PC-3 (cell line): ENCODE measurements at regions not wholly inside any gene's neighbourhood (a gene's known extent, or its start where the extent isn't known, plus 50 kb on each side); places are given as distances from the start of the nearest gene placed in this dataset.

Source experiments
- ATAC-seq: fragments of 200-7000 bp; cut with Tn5 transposase; 2 replicates; pipeline ENCODE4 v1.9.1; 2020; ENCODE audit warnings: mild to moderate bottlenecking, moderate library complexity
- BruUV-seq: library from RNA; stranded (reverse); fragments of 400-500 nt; replicated peaks from 2 replicates; lab custom pipeline; 2021; lab: Mats Ljungman, UMichigan
- CTCF ChIA-PET: fragments of 300-600 bp; sonication (Branson Sonifier 250); formaldehyde crosslinking; loops from one replicate; lab custom pipeline; 2022; ENCODE audit warnings: antibody characterized with exemption; lab: Charles Lee
- POLR2A ChIA-PET: fragments of 300-600 bp; sonication (Branson Sonifier 250); formaldehyde crosslinking; loops from one replicate; lab custom pipeline; 2022; ENCODE audit warnings: antibody characterized with exemption; ENCODE audit not compliant: unreplicated experiment; lab: Charles Lee
- DNase-seq: peaks from one replicate; pipeline ENCODE4 v3.0.0-alpha.2; 2015
- H2AFZ ChIP-seq: fragments of 300-600 bp; sonication (generic); 2 replicates; pipeline ENCODE4 v1.6.0; 2016; ENCODE audit warnings: antibody characterized with exemption, low read length
- H3F3A ChIP-seq: fragments of 300-600 bp; sonication (generic); one replicate; pipeline ENCODE4 v1.6.0; 2017; ENCODE audit warnings: antibody characterized with exemption, low read length, control low read depth, mild to moderate bottlenecking; ENCODE audit not compliant: unreplicated experiment
- H3K27ac ChIP-seq: fragments of 300-600 bp; sonication (generic); 2 replicates; pipeline ENCODE4 v1.5.1; 2016; ENCODE audit warnings: mild to moderate bottlenecking, low read length
- H3K27me3 ChIP-seq: fragments of 300-600 bp; sonication (generic); 2 replicates; pipeline ENCODE4 v1.6.1; 2016; ENCODE audit warnings: low read length, mixed read lengths
- H3K36me3 ChIP-seq: fragments of 300-600 bp; sonication (generic); 2 replicates; pipeline ENCODE4 v1.6.1; 2016; ENCODE audit warnings: low read depth, mixed run types, low read length, mixed read lengths
- H3K4me1 ChIP-seq: fragments of 300-600 bp; sonication (generic); 2 replicates; pipeline ENCODE4 v1.5.1; 2016; ENCODE audit warnings: low read length; ENCODE audit not compliant: insufficient read depth
- H3K4me2 ChIP-seq: fragments of 300-600 bp; sonication (generic); 2 replicates; pipeline ENCODE4 v1.6.0; 2016; ENCODE audit warnings: low read length
- H3K4me3 ChIP-seq: fragments of 300-600 bp; sonication (generic); 2 replicates; pipeline ENCODE4 v1.5.1; 2016; ENCODE audit warnings: mild to moderate bottlenecking, low read length, mixed read lengths
- H3K79me2 ChIP-seq: fragments of 300-600 bp; sonication (generic); 2 replicates; pipeline ENCODE4 v1.6.1; 2017; ENCODE audit warnings: low read length, mixed read lengths
- H3K9ac ChIP-seq: fragments of 300-600 bp; sonication (generic); 2 replicates; pipeline ENCODE4 v1.6.0; 2016; ENCODE audit warnings: mild to moderate bottlenecking, low read length
- H3K9me2 ChIP-seq: fragments of 300-600 bp; sonication (generic); replicated peaks from 2 replicates; pipeline ENCODE4 v1.6.1; 2016; ENCODE audit warnings: mixed run types, low read length, mixed read lengths
- H3K9me3 ChIP-seq: fragments of 300-600 bp; sonication (generic); 2 replicates; pipeline ENCODE4 v1.6.1; 2016; ENCODE audit warnings: low read length, mixed read lengths
- H4K20me1 ChIP-seq: fragments of 300-600 bp; sonication (generic); 2 replicates; pipeline ENCODE4 v1.6.1; 2016; ENCODE audit warnings: low read length, mixed read lengths
- CTCF ChIP-seq: fragments of 300-600 bp; sonication (generic); conservative IDR thresholded peaks from 2 replicates; pipeline ENCODE4 v1.5.1; 2017; ENCODE audit warnings: antibody characterized with exemption, low read depth, mild to moderate bottlenecking, low read length
- EZH2 ChIP-seq: fragments of 300-600 bp; sonication (generic); IDR thresholded peaks from one replicate; pipeline ENCODE4 v1.6.1; 2017; ENCODE audit warnings: antibody characterized with exemption, mild to moderate bottlenecking, low read length; ENCODE audit not compliant: unreplicated experiment
- EZH2phosphoT487 ChIP-seq: fragments of 300-600 bp; sonication (generic); IDR thresholded peaks from 2 replicates; pipeline ENCODE4 v1.6.1; 2018; ENCODE audit warnings: mild to moderate bottlenecking, antibody characterized with exemption, low read length, borderline replicate concordance
- intact Hi-C: fragments of 100-400 bp; cut with micrococcal nuclease; formaldehyde crosslinking; loops from 2 replicates; pipeline ENCODE4 v1.9.0; 2023

- DNase-seq (no peak), ATAC-seq (no peak)
- Histone ChIP-seq H3K9me2 (no peaks in the 10 kb centered on the region), H3K27me3 (no peaks in the 10 kb centered on the region), H3F3A (no peaks in the 10 kb centered on the region), H3K4me1 (no peaks in the 10 kb centered on the region), H3K4me2 (no peak overlapping the region), H3K27ac (no peak overlapping the region), H3K4me3 (no peak overlapping the region), H3K9ac (no peak overlapping the region), H4K20me1 (no peaks in the 10 kb centered on the region), H3K36me3 (no peaks in the 10 kb centered on the region), H3K9me3 (no peaks in the 10 kb centered on the region), H2AFZ (no peak overlapping the region), H3K79me2 (no peaks in the 10 kb centered on the region)
- TF ChIP-seq EZH2 (no peak), EZH2phosphoT487 (no peak), CTCF (no peak)
- intact Hi-C loops: no loop called here
- ChIA-PET POLR2A (no interaction called here), CTCF (no interaction called here)
- no TSS peak for BruUV-seq
These were observed 402.5 kb downstream of the RAPGEF2 start for GRCh38 chr4:159505266-159505975.

GRCh38 chr4:159506801-159507517, 404.1 kb downstream of the RAPGEF2 start:
- Histone ChIP-seq H3K4me1 (no peaks in the 10 kb centered on the region), H3K4me3 (no peak overlapping the region), H3K27ac (no peak overlapping the region), H3K4me2 (no peak overlapping the region), H3K27me3 (no peaks in the 10 kb centered on the region), H3K9me2 (no peaks in the 10 kb centered on the region), H3K9ac (no peak overlapping the region), H4K20me1 (no peaks in the 10 kb centered on the region), H3K79me2 (no peaks in the 10 kb centered on the region), H3K36me3 (no peaks in the 10 kb centered on the region), H3K9me3 (no peaks in the 10 kb centered on the region), H3F3A (no peaks in the 10 kb centered on the region), H2AFZ (no peak overlapping the region)
- ATAC-seq (no peak), DNase-seq (no peak)
- BruUV-seq: no TSS peak
- ChIA-PET CTCF (no interaction called here), POLR2A (no interaction called here)
- TF ChIP-seq CTCF: no peak
- TF ChIP-seq EZH2phosphoT487: no peak
- TF ChIP-seq EZH2: no peak
- intact Hi-C loops: no loop called here
